Astrocyte (in vitro differentiated cells and primary cell): ENCODE measurements at regions not wholly inside any gene's neighbourhood (a gene's known extent, or its start where the extent isn't known, plus 50 kb on each side); places are given as distances from the start of the nearest gene placed in this dataset.

Experiments used
- DNase-seq: peaks from one replicate; pipeline ENCODE4 v3.0.0-alpha.2; 2010; ENCODE audit warnings: low read depth
- FAIRE-seq: peaks from 2 replicates; lab custom pipeline; 2011; peaks lifted over from hg19 to GRCh38; lab: Jason Lieb, UNC
- H2AFZ ChIP-seq: 2 replicates; pipeline ENCODE4 v1.6.0; 2012; ENCODE audit warnings: low read depth, low read length, inconsistent platforms
- H3K27ac ChIP-seq: 2 replicates; pipeline ENCODE4 v1.5.1; 2011; ENCODE audit warnings: low read depth, low read length, inconsistent platforms
- H3K27me3 ChIP-seq: 2 replicates; pipeline ENCODE4 v1.6.0; 2011; ENCODE audit warnings: low read length, inconsistent platforms; ENCODE audit not compliant: insufficient read depth
- H3K36me3 ChIP-seq: 2 replicates; pipeline ENCODE4 v1.5.1; 2011; ENCODE audit warnings: low read length, inconsistent platforms; ENCODE audit not compliant: insufficient read depth
- H3K4me1 ChIP-seq: 2 replicates; pipeline ENCODE4 v1.5.1; 2011; ENCODE audit warnings: low read length, inconsistent platforms; ENCODE audit not compliant: insufficient read depth
- H3K4me2 ChIP-seq: 2 replicates; pipeline ENCODE4 v1.6.0; 2012; ENCODE audit warnings: low read length, inconsistent platforms
- H3K4me3 ChIP-seq: 2 replicates; pipeline ENCODE4 v1.5.1; 2011; ENCODE audit warnings: low read depth, mild to moderate bottlenecking, low read length, inconsistent platforms; ENCODE audit not compliant: insufficient read depth
- H3K79me2 ChIP-seq: 2 replicates; pipeline ENCODE4 v1.6.0; 2012; ENCODE audit warnings: mild to moderate bottlenecking, low read length, inconsistent platforms; ENCODE audit not compliant: insufficient read depth
- H3K9ac ChIP-seq: 2 replicates; pipeline ENCODE4 v1.6.0; 2012; ENCODE audit warnings: mild to moderate bottlenecking, low read length, inconsistent platforms
- H3K9me3 ChIP-seq: 2 replicates; pipeline ENCODE4 v1.5.1; 2012; ENCODE audit warnings: low read depth, mild to moderate bottlenecking, low read length, inconsistent platforms; ENCODE audit not compliant: insufficient read depth
- H4K20me1 ChIP-seq: 2 replicates; pipeline ENCODE4 v1.6.0; 2012; ENCODE audit warnings: low read length, inconsistent platforms; ENCODE audit not compliant: insufficient read depth
- H3K27ac Mint-ChIP-seq: one replicate; pipeline ENCODE4 v1.8.0; 2021; ENCODE audit warnings: mild to moderate bottlenecking, mixed read lengths; ENCODE audit not compliant: unreplicated experiment
- H3K27me3 Mint-ChIP-seq: one replicate; pipeline ENCODE4 v1.8.0; 2021; ENCODE audit warnings: low read depth, mixed read lengths; ENCODE audit not compliant: unreplicated experiment
- H3K36me3 Mint-ChIP-seq: one replicate; pipeline ENCODE4 v1.8.0; 2021; ENCODE audit warnings: low read depth, mixed read lengths; ENCODE audit not compliant: unreplicated experiment
- H3K4me1 Mint-ChIP-seq: one replicate; pipeline ENCODE4 v1.8.0; 2021; ENCODE audit warnings: low read depth, mixed read lengths; ENCODE audit not compliant: unreplicated experiment
- H3K4me3 Mint-ChIP-seq: one replicate; pipeline ENCODE4 v1.8.0; 2021; ENCODE audit warnings: mild to moderate bottlenecking, moderate library complexity, mixed read lengths; ENCODE audit not compliant: unreplicated experiment
- H3K9me3 Mint-ChIP-seq: one replicate; pipeline ENCODE4 v1.8.0; 2021; ENCODE audit warnings: mild to moderate bottlenecking, mixed read lengths; ENCODE audit not compliant: unreplicated experiment
- EZH2 ChIP-seq: IDR thresholded peaks from 2 replicates; pipeline ENCODE4 v1.6.1; 2012; ENCODE audit warnings: mild to moderate bottlenecking, low read length, inconsistent platforms; ENCODE audit not compliant: insufficient read depth
- TF ChIP-seq, protein P1 (sequence below): IDR thresholded peaks from 2 replicates; pipeline ENCODE4 v1.5.1; 2011; ENCODE audit warnings: low read depth, mild to moderate bottlenecking, inconsistent platforms, low read length, moderate library complexity; ENCODE audit not compliant: insufficient read depth

- Histone ChIP-seq H3K27ac (no peak overlapping the region), H3K36me3 (no peaks in the 10 kb centered on the region), H2AFZ (no peak overlapping the region), H3K4me1 (no peaks in the 10 kb centered on the region), H3K9ac (no peak overlapping the region), H3K79me2 (no peaks in the 10 kb centered on the region), H3K27me3 (no peaks in the 10 kb centered on the region), H4K20me1 (no peaks in the 10 kb centered on the region), H3K9me3 (no peaks in the 10 kb centered on the region), H3K4me3 (no peak overlapping the region), H3K4me2 (no peak overlapping the region)
- FAIRE-seq: no peak
- no peak for DNase-seq
- H3K36me3 Mint-ChIP-seq: no peaks in the 10 kb centered on the region
- TF ChIP-seq, protein P1, sequence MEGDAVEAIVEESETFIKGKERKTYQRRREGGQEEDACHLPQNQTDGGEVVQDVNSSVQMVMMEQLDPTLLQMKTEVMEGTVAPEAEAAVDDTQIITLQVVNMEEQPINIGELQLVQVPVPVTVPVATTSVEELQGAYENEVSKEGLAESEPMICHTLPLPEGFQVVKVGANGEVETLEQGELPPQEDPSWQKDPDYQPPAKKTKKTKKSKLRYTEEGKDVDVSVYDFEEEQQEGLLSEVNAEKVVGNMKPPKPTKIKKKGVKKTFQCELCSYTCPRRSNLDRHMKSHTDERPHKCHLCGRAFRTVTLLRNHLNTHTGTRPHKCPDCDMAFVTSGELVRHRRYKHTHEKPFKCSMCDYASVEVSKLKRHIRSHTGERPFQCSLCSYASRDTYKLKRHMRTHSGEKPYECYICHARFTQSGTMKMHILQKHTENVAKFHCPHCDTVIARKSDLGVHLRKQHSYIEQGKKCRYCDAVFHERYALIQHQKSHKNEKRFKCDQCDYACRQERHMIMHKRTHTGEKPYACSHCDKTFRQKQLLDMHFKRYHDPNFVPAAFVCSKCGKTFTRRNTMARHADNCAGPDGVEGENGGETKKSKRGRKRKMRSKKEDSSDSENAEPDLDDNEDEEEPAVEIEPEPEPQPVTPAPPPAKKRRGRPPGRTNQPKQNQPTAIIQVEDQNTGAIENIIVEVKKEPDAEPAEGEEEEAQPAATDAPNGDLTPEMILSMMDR: no peak
- no peak for TF ChIP-seq EZH2
- H3K4me3 Mint-ChIP-seq: no peak overlapping the region
- no peak overlapping the region for H3K27ac Mint-ChIP-seq
- no peaks in the 10 kb centered on the region for H3K27me3 Mint-ChIP-seq
- no peaks in the 10 kb centered on the region for H3K9me3 Mint-ChIP-seq
- H3K4me1 Mint-ChIP-seq: no peaks in the 10 kb centered on the region
Measured at GRCh38 chr14:48537600-48537999, 862.2 kb upstream of the MDGA2 start.

DNA sequence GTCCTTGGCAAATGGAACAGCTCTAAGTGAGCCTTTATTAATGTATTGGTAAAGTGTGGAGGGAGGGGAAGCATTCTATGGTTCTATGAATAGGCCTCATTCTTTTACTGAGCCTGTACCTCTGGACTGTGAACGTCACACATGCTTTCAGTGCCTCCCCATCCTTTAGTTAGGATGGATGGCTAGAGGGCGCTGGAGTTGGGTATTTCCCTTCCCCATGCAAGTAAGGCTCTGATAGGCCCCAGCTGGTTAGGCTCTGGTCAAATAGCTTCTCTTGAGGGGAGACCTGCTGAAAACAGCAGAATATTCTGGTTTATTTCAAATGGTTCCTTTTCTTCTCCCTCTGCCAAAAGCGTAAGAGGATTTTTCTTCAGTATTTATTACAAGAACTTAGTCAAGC lies 860.9 kb upstream of the MDGA2 start:
- Histone ChIP-seq H3K27ac (no peak overlapping the region), H3K4me1 (no peaks in the 10 kb centered on the region), H3K9me3 (no peaks in the 10 kb centered on the region), H3K9ac (no peak overlapping the region), H3K79me2 (no peaks in the 10 kb centered on the region), H3K4me3 (no peak overlapping the region), H3K27me3 (no peaks in the 10 kb centered on the region), H3K36me3 (no peaks in the 10 kb centered on the region), H4K20me1 (no peaks in the 10 kb centered on the region), H3K4me2 (no peak overlapping the region), H2AFZ (no peak overlapping the region)
- DNase-seq (no peak), FAIRE-seq (no peak)
- no peak overlapping the region for H3K4me3 Mint-ChIP-seq
- no peaks in the 10 kb centered on the region for H3K27me3 Mint-ChIP-seq
- H3K9me3 Mint-ChIP-seq: no peaks in the 10 kb centered on the region
- H3K27ac Mint-ChIP-seq: no peak overlapping the region
- H3K4me1 Mint-ChIP-seq: no peaks in the 10 kb centered on the region
- no peaks in the 10 kb centered on the region for H3K36me3 Mint-ChIP-seq
- no peak for TF ChIP-seq EZH2
- TF ChIP-seq, protein P1: no peak

DNA sequence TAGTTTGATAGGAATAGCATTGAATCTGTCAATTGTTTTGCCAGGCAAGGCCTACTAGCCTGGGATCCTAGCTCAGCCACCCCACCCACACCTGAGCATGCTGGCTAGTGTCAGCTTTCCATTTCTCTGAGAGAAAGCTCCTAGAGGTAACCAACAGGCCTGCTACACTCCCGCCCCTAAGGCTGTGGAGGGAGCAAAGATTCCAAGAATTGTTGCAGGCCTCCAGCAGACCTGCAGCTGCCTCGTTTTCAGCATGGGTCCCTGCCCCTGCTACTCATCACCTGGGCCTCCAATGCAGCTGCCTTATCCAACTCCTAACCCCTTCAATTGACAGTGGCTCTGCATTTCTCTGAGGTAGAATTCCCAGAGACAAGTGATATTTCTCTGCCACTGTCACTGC lies 852.4 kb upstream of the MDGA2 start:
- FAIRE-seq: no peak

More for the DNA sequence above, 852.4 kb upstream of the MDGA2 start:
- no peaks in the 10 kb centered on the region for H3K4me1 Mint-ChIP-seq
- Histone ChIP-seq H3K9ac (no peak overlapping the region), H4K20me1 (no peaks in the 10 kb centered on the region), H3K79me2 (no peaks in the 10 kb centered on the region), H3K4me3 (no peak overlapping the region), H3K9me3 (no peaks in the 10 kb centered on the region), H3K27me3 (no peaks in the 10 kb centered on the region), H3K4me1 (no peaks in the 10 kb centered on the region), H3K36me3 (no peaks in the 10 kb centered on the region), H3K4me2 (no peak overlapping the region), H3K27ac (no peak overlapping the region), H2AFZ (no peak overlapping the region)
- no peak for TF ChIP-seq EZH2
- TF ChIP-seq, protein P1: no peak
- no peak overlapping the region for H3K4me3 Mint-ChIP-seq
- H3K9me3 Mint-ChIP-seq: no peaks in the 10 kb centered on the region
- no peaks in the 10 kb centered on the region for H3K27me3 Mint-ChIP-seq
- H3K36me3 Mint-ChIP-seq: no peaks in the 10 kb centered on the region
- H3K27ac Mint-ChIP-seq: no peak overlapping the region
- DNase-seq: no peak
